Nephron (organoid): ENCODE measurements at regions not wholly inside any gene's neighbourhood (a gene's known extent, or its start where the extent isn't known, plus 50 kb on each side); places are given as distances from the start of the nearest gene placed in this dataset.
A peak's percentile ranks its signal among the peaks of the same experiment; 100 is the strongest.

Source experiments
- H3K27ac Mint-ChIP-seq, 3 experiments: 2 replicates each; pipeline ENCODE4 v1.8.0; 2020; ENCODE audit warnings: mixed read lengths in 3 of 3, mild to moderate bottlenecking in 2 of 3, moderate library complexity in 1 of 3
- H3K27me3 Mint-ChIP-seq: 2 replicates; pipeline ENCODE4 v1.8.0; 2021; ENCODE audit warnings: low read depth, mild to moderate bottlenecking, moderate library complexity, mixed read lengths
- H3K36me3 Mint-ChIP-seq: 2 replicates; pipeline ENCODE4 v1.8.0; 2020; ENCODE audit warnings: low read depth, mixed read lengths
- H3K4me1 Mint-ChIP-seq: 2 replicates; pipeline ENCODE4 v1.8.0; 2020; ENCODE audit warnings: mixed read lengths
- H3K4me3 Mint-ChIP-seq, 3 experiments: 2 replicates each; pipeline ENCODE4 v1.8.0; 2020; ENCODE audit warnings: mild to moderate bottlenecking in 3 of 3, mixed read lengths in 3 of 3, moderate library complexity in 2 of 3
- H3K9me3 Mint-ChIP-seq: 2 replicates; pipeline ENCODE4 v1.8.0; 2020; ENCODE audit warnings: mixed read lengths
- TF ChIP-seq, protein P1 (sequence below), 3 experiments: fragments of 200-600 bp; sonication (generic); IDR thresholded peaks; one replicate each; pipeline ENCODE4 v1.5.0; 2021; ENCODE audit warnings: antibody characterized with exemption in 3 of 3; ENCODE audit not compliant: unreplicated experiment in 3 of 3

DNA sequence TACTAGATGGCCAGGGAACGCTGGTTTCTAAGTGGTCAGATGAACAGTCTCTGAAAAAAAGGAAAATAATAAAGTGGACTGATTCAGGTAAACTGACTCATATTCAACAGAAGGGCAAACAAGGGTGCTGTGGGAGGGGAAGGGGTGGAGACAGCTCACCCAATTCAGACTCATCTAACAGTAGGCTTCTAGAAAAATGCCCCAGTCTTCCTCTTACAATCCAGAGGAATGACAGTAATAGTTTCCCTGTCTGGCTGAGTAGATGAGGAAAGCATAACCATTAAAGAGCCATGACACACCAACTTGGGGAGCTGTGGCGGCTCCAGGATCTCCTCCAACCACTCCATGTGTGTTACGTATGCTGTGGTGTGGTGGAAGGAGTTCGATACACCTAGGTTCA is 231.4 kb upstream of the UMPS start:
- no peaks in the 10 kb centered on the region for H3K9me3 Mint-ChIP-seq
- peaks cover 15% of the 10 kb centered on the region for H3K36me3 Mint-ChIP-seq
- H3K4me3 Mint-ChIP-seq: no peak overlapping the region
- no peaks in the 10 kb centered on the region for H3K27me3 Mint-ChIP-seq
- TF ChIP-seq, protein P1, sequence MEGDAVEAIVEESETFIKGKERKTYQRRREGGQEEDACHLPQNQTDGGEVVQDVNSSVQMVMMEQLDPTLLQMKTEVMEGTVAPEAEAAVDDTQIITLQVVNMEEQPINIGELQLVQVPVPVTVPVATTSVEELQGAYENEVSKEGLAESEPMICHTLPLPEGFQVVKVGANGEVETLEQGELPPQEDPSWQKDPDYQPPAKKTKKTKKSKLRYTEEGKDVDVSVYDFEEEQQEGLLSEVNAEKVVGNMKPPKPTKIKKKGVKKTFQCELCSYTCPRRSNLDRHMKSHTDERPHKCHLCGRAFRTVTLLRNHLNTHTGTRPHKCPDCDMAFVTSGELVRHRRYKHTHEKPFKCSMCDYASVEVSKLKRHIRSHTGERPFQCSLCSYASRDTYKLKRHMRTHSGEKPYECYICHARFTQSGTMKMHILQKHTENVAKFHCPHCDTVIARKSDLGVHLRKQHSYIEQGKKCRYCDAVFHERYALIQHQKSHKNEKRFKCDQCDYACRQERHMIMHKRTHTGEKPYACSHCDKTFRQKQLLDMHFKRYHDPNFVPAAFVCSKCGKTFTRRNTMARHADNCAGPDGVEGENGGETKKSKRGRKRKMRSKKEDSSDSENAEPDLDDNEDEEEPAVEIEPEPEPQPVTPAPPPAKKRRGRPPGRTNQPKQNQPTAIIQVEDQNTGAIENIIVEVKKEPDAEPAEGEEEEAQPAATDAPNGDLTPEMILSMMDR (IDR thresholded peaks at IDR 0.05; ENCODE audit: unreplicated experiment in 3 of 3): no peak
- no peak overlapping the region for H3K27ac Mint-ChIP-seq
- H3K4me1 Mint-ChIP-seq: no peaks in the 10 kb centered on the region

DNA sequence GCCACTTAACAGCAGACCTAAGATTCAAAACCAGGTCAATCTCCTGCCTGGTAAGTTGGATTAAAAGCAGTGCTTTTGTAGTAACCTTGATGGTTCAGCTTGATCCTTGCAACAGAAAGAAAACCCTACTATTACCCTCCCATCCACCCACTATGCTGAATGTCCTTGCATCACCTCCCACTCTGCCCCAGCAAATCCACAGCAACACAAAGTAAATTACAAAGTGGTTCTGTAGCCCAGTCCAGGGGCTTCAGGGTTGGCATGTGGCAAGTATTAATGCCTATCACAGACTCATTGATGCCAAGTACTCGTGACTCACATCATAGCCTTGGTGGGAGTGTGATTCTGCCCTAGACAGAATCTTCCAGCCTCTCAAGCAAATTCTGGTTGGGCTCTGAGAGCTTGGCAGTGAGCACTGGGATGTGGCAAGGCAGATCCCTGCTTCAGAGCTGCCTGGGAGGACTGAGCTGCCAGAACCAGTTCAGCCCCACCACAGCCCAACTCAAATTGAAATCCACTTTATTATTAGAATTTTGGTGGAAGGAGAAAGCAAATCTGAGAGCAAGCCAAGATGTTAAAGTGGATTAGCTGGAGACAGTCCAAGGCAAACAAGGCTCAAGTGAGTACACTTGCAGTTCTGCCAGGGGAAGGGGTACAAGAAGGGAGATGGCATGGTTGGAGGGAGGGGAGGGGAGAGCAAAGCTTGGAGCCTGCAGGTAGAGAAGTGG is 225.8 kb upstream of the UMPS start:
- no peaks in the 10 kb centered on the region for H3K27me3 Mint-ChIP-seq
- H3K4me1 Mint-ChIP-seq: no peaks in the 10 kb centered on the region
- H3K4me3 Mint-ChIP-seq: no peak overlapping the region
- TF ChIP-seq, protein P1 (IDR thresholded peaks at IDR 0.05; ENCODE audit: unreplicated experiment in 3 of 3): no peak
- peak overlapping the region in 1 of 3 experiments; percentile 28 for H3K27ac Mint-ChIP-seq
- H3K9me3 Mint-ChIP-seq: no peaks in the 10 kb centered on the region
- H3K36me3 Mint-ChIP-seq: peaks cover 35% of the 10 kb centered on the region

DNA sequence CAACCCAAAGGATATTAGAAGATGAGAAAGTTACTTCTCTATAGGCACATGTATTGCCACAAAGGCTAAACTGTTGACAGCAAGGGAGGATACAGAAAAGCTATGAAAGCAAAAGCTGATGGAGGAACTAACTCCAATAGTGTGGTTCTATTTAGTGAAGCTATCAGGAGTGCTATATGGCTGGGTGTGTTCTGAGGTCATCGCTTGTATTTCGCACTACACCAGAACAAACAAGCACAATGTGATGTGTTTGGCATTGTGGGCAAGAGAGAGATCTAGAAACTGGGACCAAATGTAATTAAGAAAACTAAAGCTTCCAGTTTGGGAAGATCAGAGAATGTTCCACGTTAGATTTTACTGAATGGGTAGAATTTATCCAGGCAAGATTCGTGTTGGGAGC is 220.4 kb upstream of the UMPS start:
- H3K27ac Mint-ChIP-seq: no peak overlapping the region
- TF ChIP-seq, protein P1 (IDR thresholded peaks at IDR 0.05; ENCODE audit: unreplicated experiment in 3 of 3): no peak
- H3K4me3 Mint-ChIP-seq: no peak overlapping the region
- H3K4me1 Mint-ChIP-seq: peaks cover 5% of the 10 kb centered on the region
- H3K27me3 Mint-ChIP-seq: peaks cover 3% of the 10 kb centered on the region
- H3K9me3 Mint-ChIP-seq: no peaks in the 10 kb centered on the region
- peaks cover 37% of the 10 kb centered on the region for H3K36me3 Mint-ChIP-seq

DNA sequence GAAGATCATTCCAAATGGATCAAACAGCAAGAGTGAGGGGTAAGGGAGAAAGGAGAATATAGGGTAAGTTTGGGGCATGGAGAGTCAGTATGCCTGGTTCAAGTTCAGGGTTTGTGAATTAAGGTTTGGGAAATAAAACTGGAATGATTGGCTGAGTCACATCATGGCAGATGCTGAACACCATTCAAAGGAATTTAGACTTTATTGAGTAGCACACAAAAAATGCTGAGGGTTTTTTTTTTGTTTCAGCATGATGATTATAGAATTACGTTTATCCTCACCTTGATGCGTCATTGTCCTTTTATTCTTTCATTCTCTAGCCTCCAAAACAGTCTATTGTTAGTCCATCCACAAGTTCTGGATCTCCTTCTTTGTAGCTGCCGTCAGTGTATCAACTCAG is 220.0 kb upstream of the UMPS start:
- peaks cover 3% of the 10 kb centered on the region for H3K27me3 Mint-ChIP-seq
- peaks cover 35% of the 10 kb centered on the region for H3K36me3 Mint-ChIP-seq
- TF ChIP-seq, protein P1 (IDR thresholded peaks at IDR 0.05; ENCODE audit: unreplicated experiment in 3 of 3): no peak
- peaks cover 5% of the 10 kb centered on the region for H3K4me1 Mint-ChIP-seq
- no peaks in the 10 kb centered on the region for H3K9me3 Mint-ChIP-seq
- H3K4me3 Mint-ChIP-seq: no peak overlapping the region
- H3K27ac Mint-ChIP-seq: no peak overlapping the region

DNA sequence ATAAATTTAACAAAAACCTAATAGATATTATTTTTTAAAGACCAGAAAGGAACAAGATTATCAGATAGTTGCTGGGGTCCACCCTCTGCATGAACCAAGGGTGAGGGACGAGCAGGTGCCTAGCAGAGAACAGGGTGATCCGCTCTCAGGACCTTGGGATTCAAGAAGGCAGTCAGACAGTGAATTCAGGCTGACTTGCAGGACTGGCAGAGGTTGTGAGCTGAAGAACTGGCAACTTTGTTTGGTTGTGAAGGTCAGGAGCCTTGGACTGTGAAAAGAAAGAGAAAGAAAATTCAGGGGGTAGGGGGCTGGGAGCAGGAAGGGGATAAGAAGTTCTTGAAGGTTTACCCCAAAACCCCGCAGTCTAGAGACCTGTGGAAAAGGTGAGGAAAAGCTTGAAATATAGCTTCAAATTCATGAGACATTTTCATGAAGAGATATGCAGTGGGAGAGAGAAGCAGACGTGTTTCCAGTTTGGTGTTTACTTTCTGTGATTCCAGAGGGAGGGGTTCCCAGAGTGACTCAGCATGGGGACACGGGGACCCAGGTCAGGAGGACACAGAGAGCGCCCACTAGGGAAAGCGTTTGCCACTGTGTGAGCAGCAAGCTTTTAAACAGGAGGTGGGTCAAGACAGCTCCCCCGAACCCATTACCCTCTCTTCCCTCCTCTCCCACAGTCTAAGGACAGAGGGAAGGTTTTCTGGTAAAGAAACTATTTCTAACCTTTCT is 217.2 kb upstream of the UMPS start:
- peaks cover 3% of the 10 kb centered on the region for H3K27me3 Mint-ChIP-seq
- H3K27ac Mint-ChIP-seq: peak overlapping the region in 1 of 3 experiments; percentile 77
- H3K4me1 Mint-ChIP-seq: peaks cover 12% of the 10 kb centered on the region
- H3K4me3 Mint-ChIP-seq: no peak overlapping the region
- TF ChIP-seq, protein P1 (IDR thresholded peaks at IDR 0.05; ENCODE audit: unreplicated experiment in 3 of 3): no peak
- peaks cover 32% of the 10 kb centered on the region for H3K36me3 Mint-ChIP-seq
- H3K9me3 Mint-ChIP-seq: no peaks in the 10 kb centered on the region
